ENCODE measurements at regions not wholly inside any gene's neighbourhood (a gene's known extent, or its start where the extent isn't known, plus 50 kb on each side); places are given as distances from the start of the nearest gene placed in this dataset.

GRCh38 chr1:30615816-30616590 lies 107.4 kb downstream of the MATN1 start:
- Mint-ChIP-seq H3K27ac (no peak overlapping the region), H3K4me3 (no peak overlapping the region), H3K4me1 (peaks cover 5% of the 10 kb centered on the region), H3K27me3 (ENCODE audit: low read depth) (peaks cover 28% of the 10 kb centered on the region), H3K36me3 (ENCODE audit: low read depth) (no peaks in the 10 kb centered on the region), H3K9me3 (no peaks in the 10 kb centered on the region)
- no peak for TF ChIP-seq CTCF (IDR thresholded peaks at IDR 0.05; ENCODE audit: unreplicated experiment in 3 of 3)

- Mint-ChIP-seq H3K4me1 (peaks cover 5% of the 10 kb centered on the region), H3K27me3 (ENCODE audit: low read depth) (peaks cover 25% of the 10 kb centered on the region), H3K9me3 (no peaks in the 10 kb centered on the region), H3K4me3 (no peak overlapping the region), H3K36me3 (ENCODE audit: low read depth) (no peaks in the 10 kb centered on the region), H3K27ac (no peak overlapping the region)
- no peak for TF ChIP-seq CTCF (IDR thresholded peaks at IDR 0.05; ENCODE audit: unreplicated experiment in 3 of 3)
Observed at GRCh38 chr1:30615076-30615795, 108.1 kb downstream of the MATN1 start.

- no peaks in the 10 kb centered on the region for H3K9me3 Mint-ChIP-seq
- no peaks in the 10 kb centered on the region for H3K36me3 Mint-ChIP-seq (ENCODE audit: low read depth)
- peaks cover 23% of the 10 kb centered on the region for H3K27me3 Mint-ChIP-seq (ENCODE audit: low read depth)
- no peak for TF ChIP-seq CTCF (IDR thresholded peaks at IDR 0.05; ENCODE audit: unreplicated experiment in 3 of 3)
- H3K27ac Mint-ChIP-seq: no peak overlapping the region
- no peak overlapping the region for H3K4me3 Mint-ChIP-seq
- H3K4me1 Mint-ChIP-seq: peaks cover 5% of the 10 kb centered on the region
Observed at GRCh38 chr1:30613188-30613587, 110.2 kb downstream of the MATN1 start.

GRCh38 chr1:30612536-30613065 lies 110.8 kb downstream of the MATN1 start:
- no peaks in the 10 kb centered on the region for H3K9me3 Mint-ChIP-seq

GRCh38 chr1:30611741-30612309 lies 111.6 kb downstream of the MATN1 start:
- Mint-ChIP-seq H3K9me3 (no peaks in the 10 kb centered on the region), H3K27ac (no peak overlapping the region), H3K27me3 (ENCODE audit: low read depth) (peaks cover 21% of the 10 kb centered on the region), H3K36me3 (ENCODE audit: low read depth) (no peaks in the 10 kb centered on the region), H3K4me3 (no peak overlapping the region), H3K4me1 (no peaks in the 10 kb centered on the region)
- no peak for TF ChIP-seq CTCF (IDR thresholded peaks at IDR 0.05; ENCODE audit: unreplicated experiment in 3 of 3)

More at GRCh38 chr1:30612536-30613065, 110.8 kb downstream of the MATN1 start:
- no peaks in the 10 kb centered on the region for H3K36me3 Mint-ChIP-seq (ENCODE audit: low read depth)
- TF ChIP-seq CTCF (IDR thresholded peaks at IDR 0.05; ENCODE audit: unreplicated experiment in 3 of 3): no peak
- H3K4me1 Mint-ChIP-seq: peaks cover 2% of the 10 kb centered on the region
- peaks cover 20% of the 10 kb centered on the region for H3K27me3 Mint-ChIP-seq (ENCODE audit: low read depth)
- H3K4me3 Mint-ChIP-seq: no peak overlapping the region
- H3K27ac Mint-ChIP-seq: no peak overlapping the region
